ENCODE measurements at regions not wholly inside any gene's neighbourhood (a gene's known extent, or its start where the extent isn't known, plus 50 kb on each side); places are given as distances from the start of the nearest gene placed in this dataset.

DNA sequence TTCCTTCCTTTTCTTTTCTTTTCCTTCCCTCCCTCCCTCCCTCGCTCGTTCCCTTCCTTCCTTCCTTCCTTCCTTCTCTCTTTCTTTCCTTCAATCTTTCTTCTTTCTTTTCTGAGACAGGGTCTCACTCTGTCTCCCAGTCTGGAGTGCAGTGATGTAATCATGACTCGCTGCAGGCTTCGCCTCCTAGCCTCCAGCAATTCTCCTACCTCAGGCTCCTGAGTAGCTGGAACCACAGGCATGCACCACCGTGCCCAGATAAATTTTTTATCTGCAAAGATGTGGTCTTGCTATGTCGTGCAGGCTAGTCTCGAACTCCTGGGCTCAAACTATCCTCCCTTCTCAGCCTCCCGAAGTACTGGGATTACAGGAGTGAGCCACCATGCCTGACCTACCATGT lies 81.4 kb downstream of the SPATA31C2 start:
- H3K27me3 Mint-ChIP-seq (ENCODE audit: low read depth): no peaks in the 10 kb centered on the region

GRCh38 chr9:88053856-88054501 lies 79.6 kb upstream of the CDK20 start:
- TF ChIP-seq, protein P1, sequence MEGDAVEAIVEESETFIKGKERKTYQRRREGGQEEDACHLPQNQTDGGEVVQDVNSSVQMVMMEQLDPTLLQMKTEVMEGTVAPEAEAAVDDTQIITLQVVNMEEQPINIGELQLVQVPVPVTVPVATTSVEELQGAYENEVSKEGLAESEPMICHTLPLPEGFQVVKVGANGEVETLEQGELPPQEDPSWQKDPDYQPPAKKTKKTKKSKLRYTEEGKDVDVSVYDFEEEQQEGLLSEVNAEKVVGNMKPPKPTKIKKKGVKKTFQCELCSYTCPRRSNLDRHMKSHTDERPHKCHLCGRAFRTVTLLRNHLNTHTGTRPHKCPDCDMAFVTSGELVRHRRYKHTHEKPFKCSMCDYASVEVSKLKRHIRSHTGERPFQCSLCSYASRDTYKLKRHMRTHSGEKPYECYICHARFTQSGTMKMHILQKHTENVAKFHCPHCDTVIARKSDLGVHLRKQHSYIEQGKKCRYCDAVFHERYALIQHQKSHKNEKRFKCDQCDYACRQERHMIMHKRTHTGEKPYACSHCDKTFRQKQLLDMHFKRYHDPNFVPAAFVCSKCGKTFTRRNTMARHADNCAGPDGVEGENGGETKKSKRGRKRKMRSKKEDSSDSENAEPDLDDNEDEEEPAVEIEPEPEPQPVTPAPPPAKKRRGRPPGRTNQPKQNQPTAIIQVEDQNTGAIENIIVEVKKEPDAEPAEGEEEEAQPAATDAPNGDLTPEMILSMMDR (conservative IDR thresholded peaks at IDR 0.05): no peak
- Mint-ChIP-seq H3K4me3 (no peak overlapping the region), H3K27ac (ENCODE audit: unreplicated experiment) (no peak overlapping the region), H3K4me1 (peaks cover 16% of the 10 kb centered on the region), H3K27me3 (ENCODE audit: low read depth) (no peaks in the 10 kb centered on the region), H3K36me3 (ENCODE audit: low read depth) (no peaks in the 10 kb centered on the region), H3K9me3 (no peaks in the 10 kb centered on the region)
- no peak for DNase-seq (ENCODE audit: low read depth, low spot score)

More for the DNA sequence above, 81.4 kb downstream of the SPATA31C2 start:
- TF ChIP-seq, protein P1 (conservative IDR thresholded peaks at IDR 0.05): no peak
- Mint-ChIP-seq H3K4me3 (no peak overlapping the region), H3K27ac (ENCODE audit: unreplicated experiment) (no peak overlapping the region), H3K4me1 (peaks cover 11% of the 10 kb centered on the region), H3K36me3 (ENCODE audit: low read depth) (no peaks in the 10 kb centered on the region), H3K9me3 (no peaks in the 10 kb centered on the region)
- DNase-seq (ENCODE audit: low read depth, low spot score): no peak

GRCh38 chr9:88052321-88052965 lies 78.1 kb upstream of the CDK20 start:
- TF ChIP-seq, protein P1 (conservative IDR thresholded peaks at IDR 0.05): no peak

GRCh38 chr9:88051138-88051537 lies 76.8 kb upstream of the CDK20 start:
- Mint-ChIP-seq H3K27ac (ENCODE audit: unreplicated experiment) (no peak overlapping the region), H3K4me3 (no peak overlapping the region), H3K9me3 (no peaks in the 10 kb centered on the region), H3K4me1 (peaks cover 32% of the 10 kb centered on the region), H3K36me3 (ENCODE audit: low read depth) (peaks cover 2% of the 10 kb centered on the region), H3K27me3 (ENCODE audit: low read depth) (no peaks in the 10 kb centered on the region)
- TF ChIP-seq, protein P1 (conservative IDR thresholded peaks at IDR 0.05): no peak
- DNase-seq (ENCODE audit: low read depth, low spot score): no peak

More at GRCh38 chr9:88052321-88052965, 78.1 kb upstream of the CDK20 start:
- no peaks in the 10 kb centered on the region for H3K27me3 Mint-ChIP-seq (ENCODE audit: low read depth)
- H3K9me3 Mint-ChIP-seq: no peaks in the 10 kb centered on the region
- no peak overlapping the region for H3K4me3 Mint-ChIP-seq
- no peaks in the 10 kb centered on the region for H3K36me3 Mint-ChIP-seq (ENCODE audit: low read depth)
- H3K4me1 Mint-ChIP-seq: peaks cover 22% of the 10 kb centered on the region
- no peak for DNase-seq (ENCODE audit: low read depth, low spot score)
- no peak overlapping the region for H3K27ac Mint-ChIP-seq (ENCODE audit: unreplicated experiment)

DNA sequence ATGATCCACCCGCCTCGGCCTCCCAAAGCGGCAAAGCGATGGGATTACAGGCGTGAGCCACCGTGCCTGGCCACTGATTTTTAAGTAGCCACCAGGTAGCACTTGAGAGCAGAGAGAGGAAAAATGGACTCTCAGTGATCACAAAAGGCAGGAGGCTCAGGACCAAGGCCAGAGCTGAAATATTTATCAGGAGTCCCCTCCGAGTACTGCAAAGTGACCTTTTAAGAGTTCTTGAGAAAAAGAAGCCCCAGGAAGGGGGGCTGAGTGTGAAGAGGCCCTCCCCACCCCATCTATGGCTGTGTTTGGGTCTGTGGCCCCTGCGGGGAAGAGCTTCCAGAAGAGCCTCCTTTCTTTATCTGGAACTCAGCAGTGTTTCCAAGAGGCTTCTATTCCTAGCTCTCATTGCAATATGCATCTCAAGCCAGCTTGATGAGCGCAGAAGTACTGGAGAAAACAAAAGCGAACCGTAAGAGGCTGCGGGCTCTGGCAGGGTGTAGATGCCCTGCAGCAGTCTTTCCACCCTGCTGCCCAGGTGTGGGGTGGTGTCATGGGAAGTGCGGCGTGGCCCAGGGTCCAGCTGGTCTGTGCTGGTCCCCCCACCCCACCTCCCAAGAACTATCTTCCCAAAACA lies 75.5 kb upstream of the CDK20 start:
- no peaks in the 10 kb centered on the region for H3K27me3 Mint-ChIP-seq (ENCODE audit: low read depth)
- peaks cover 5% of the 10 kb centered on the region for H3K36me3 Mint-ChIP-seq (ENCODE audit: low read depth)
- no peaks in the 10 kb centered on the region for H3K9me3 Mint-ChIP-seq
- no peak overlapping the region for H3K4me3 Mint-ChIP-seq
- TF ChIP-seq, protein P1 (conservative IDR thresholded peaks at IDR 0.05): no peak
- peaks cover 32% of the 10 kb centered on the region for H3K4me1 Mint-ChIP-seq
- H3K27ac Mint-ChIP-seq (ENCODE audit: unreplicated experiment): no peak overlapping the region
- DNase-seq (ENCODE audit: low read depth, low spot score): no peak
